Prostate gland (tissue), 2 donors: ENCODE measurements at regions not wholly inside any gene's neighbourhood (a gene's known extent, or its start where the extent isn't known, plus 50 kb on each side); places are given as distances from the start of the nearest gene placed in this dataset.

Experiments used
- POLR2AphosphoS5 ChIP-seq: sonication (generic); formaldehyde crosslinking; IDR thresholded peaks from one replicate; pipeline ENCODE4 v1.6.1; 2017; ENCODE audit warnings: antibody characterized with exemption
- TF ChIP-seq, protein P1 (sequence below), 4 experiments: fragments of 200-600 bp in 2 of 4; fragments of 450-650 bp in 2 of 4; sonication (generic) in 2 of 4; IDR thresholded peaks; 1 replicate in 3 of 4; 2 replicates in 1 of 4; pipeline ENCODE4 v1.5.1; 2016 to 2019; ENCODE audit warnings: antibody characterized with exemption in 4 of 4, mild to moderate bottlenecking in 2 of 4, moderate library complexity in 2 of 4

DNA sequence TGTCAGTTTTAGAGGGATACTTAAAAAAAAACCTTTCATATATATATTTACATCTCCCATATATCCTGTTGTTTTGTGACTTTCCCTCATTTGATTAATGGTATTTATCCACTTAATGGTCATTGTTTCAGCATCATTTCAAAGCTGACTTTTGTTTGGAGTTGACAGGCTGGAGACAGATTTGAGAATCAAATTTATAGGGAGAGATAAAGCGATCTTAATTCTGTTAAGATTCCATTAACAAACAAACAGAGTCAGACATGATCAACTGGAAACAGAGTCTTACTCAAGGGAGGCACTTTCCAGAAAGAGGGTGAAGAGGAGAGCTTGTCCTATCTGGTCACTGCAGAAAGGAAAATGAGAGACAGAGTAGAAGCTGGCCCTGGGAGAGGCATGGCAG lies 283.4 kb downstream of the TTLL7 start:
- TF ChIP-seq, protein P1, sequence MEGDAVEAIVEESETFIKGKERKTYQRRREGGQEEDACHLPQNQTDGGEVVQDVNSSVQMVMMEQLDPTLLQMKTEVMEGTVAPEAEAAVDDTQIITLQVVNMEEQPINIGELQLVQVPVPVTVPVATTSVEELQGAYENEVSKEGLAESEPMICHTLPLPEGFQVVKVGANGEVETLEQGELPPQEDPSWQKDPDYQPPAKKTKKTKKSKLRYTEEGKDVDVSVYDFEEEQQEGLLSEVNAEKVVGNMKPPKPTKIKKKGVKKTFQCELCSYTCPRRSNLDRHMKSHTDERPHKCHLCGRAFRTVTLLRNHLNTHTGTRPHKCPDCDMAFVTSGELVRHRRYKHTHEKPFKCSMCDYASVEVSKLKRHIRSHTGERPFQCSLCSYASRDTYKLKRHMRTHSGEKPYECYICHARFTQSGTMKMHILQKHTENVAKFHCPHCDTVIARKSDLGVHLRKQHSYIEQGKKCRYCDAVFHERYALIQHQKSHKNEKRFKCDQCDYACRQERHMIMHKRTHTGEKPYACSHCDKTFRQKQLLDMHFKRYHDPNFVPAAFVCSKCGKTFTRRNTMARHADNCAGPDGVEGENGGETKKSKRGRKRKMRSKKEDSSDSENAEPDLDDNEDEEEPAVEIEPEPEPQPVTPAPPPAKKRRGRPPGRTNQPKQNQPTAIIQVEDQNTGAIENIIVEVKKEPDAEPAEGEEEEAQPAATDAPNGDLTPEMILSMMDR (IDR thresholded peaks at IDR 0.05), result no peak
- TF ChIP-seq POLR2AphosphoS5, result no peak
